ENCODE measurements at regions not wholly inside any gene's neighbourhood (a gene's known extent, or its start where the extent isn't known, plus 50 kb on each side); places are given as distances from the start of the nearest gene placed in this dataset.

GRCh38 chr2:3962719-3963118, 259.3 kb downstream of the DCDC2C start:
- DNase-seq, result no peak

DNA sequence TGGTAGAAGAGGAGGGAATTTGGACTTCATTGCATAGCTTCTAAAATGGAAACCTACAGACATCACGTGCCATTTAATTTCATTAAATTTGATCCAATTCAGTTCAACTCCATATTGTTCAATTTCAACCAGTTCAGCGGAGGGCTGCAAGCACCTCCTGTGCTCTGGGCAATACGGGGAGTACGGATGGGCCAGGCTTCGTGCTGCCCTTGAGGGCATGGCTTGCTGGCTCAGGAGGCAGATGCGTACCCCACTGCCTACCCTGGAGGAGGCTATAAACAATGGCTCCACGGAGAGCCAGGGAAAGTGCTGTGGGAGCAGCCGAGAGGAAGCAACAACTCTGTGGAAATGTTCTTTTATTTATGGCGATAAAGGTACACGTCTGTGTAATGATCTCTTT, 261.8 kb downstream of the DCDC2C start:
- no peak for DNase-seq

DNA sequence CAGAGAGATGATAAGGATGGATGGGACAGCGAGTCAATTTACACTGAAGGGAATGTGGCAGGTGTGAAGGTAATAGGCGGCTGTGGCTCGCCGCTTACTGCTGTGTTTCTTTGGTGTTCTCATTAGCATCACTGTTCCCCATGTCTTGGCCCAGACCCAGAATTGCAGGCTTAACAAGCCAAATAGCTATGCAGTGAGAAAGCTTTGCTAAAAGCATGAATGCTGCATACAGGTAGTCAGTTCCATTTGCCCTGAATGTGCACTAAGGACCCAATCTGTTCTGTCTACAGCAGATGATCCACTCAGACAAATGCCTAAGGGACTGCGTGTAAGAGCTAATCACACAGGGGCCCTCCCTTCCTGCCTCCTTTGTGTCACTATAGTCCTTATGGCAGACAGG, 262.6 kb downstream of the DCDC2C start:
- no peak for DNase-seq

DNA sequence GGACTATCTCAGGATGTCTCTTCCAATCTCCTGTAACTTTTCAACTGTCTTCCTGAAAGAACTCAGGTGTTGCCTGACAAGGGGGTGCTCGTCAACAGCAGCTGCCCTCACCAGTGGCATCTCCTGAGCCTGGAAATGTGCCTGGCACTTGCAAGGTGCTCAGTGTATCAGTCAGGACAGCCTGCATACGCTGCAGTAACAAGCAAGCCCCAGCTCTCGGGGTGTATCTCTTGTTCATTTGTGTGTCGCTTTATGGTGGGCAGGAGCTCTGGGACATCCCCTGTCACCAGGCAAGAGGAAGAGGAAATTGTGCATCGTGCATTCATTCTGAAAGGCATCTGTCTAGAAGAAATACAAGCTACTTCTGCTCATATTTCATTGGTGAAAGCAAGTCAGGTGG, 263.1 kb downstream of the DCDC2C start:
- DNase-seq, result no peak

DNA sequence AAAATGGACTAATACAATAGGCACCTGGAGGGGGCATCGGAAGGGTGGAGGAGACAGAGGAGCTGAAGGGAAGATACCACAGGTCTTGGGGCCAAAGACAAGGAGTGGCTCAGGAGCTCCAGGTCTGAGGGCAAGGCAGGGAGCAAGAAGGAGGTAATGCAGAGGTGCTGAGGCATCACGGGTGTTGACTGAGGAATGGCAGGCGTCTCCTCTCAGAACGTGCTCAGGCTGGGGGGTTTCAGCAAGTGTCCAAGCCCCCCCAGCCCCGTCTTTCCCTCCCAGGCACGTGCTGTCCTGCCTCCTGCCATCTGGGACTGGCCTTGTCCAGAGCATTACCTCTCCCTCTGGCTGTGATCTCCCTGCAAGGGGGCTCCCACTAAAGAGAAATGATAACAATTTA, 265.4 kb downstream of the DCDC2C start:
- DNase-seq, result no peak

DNA sequence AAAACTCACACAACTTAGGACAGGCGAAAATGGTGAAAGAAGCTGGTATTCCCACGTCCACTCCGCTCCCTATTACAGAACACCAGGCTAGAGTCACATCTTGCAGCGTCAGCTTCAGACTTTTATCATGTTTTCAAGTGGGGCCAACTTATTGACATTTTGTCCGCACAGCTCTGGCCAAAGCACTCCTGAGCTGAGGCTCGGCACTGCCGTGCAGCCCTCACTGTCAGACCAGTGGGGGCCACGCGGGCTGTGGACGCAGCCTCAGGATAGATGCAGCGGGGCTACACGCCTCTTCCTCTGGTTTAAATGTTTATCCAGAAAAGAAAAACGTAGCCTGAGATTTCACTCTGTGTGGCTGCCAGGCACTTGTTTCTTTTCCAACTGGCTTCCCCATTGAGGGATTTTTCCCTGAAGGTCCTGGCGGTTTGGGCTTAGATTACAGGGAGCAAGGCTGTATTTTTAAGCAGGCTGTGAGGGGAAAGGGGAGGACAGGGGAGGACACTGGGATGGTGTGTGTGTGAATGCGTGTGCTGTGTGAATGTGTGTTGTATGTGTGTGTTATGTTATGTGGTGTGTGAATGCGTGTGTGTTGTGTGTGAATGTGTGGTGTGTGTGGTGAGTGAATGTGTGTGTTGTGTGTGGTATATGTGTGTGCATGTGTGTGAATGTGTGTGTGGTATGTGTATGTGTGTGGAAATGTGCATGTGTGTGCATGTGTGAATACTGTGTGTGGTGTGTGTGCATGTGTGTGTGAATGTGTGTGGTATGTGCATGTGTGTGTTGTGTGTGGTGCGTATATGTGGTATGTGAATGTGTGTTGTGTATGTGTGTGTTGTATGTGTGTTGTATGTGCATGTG, 267.6 kb downstream of the DCDC2C start:
- no peak for DNase-seq

- no peak for DNase-seq
Measured at GRCh38 chr2:3971652-3972192, 268.3 kb downstream of the DCDC2C start.

GRCh38 chr2:3972377-3972776, 269.0 kb downstream of the DCDC2C start:
- DNase-seq, result no peak

DNA sequence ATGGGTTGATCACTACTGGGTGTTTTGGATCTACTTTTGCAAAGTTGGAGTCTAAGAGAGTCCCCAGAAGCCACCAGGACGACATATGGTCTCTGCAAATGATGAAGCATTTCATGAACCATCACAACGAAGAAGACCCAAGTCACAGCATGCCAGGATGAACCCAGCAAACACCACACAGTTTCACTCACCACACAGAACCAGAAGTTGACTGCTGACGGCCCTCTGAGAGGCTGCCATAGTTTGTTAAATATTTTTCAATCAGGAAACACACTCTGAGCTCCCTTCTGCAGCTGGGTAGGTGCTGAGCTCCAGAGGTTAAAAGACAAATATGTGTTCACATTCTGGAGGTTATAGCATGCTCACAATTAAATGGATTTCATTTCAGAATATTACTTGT, 271.4 kb downstream of the DCDC2C start:
- no peak for DNase-seq

- DNase-seq, result no peak
Measured at GRCh38 chr2:3981446-3981987, 278.1 kb downstream of the DCDC2C start.

DNA sequence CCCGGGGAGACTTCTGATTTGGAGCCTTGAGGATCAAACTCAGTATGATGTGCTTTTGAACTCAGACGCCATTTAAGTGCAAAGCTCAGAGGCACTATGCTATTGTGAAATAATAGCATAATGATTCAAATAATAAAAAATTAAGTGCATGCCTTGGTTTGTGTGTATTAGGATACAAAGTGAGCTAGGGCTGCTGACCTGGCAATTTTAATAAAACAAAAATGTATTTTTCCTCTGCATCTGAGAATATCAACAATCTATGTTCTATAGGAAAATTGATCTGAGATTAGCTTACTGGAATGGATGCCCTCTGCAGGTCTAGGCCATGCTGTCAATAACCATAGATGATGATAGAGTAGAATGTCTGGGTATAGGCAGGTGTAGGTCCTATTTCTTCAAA, 278.8 kb downstream of the DCDC2C start:
- no peak for DNase-seq

DNA sequence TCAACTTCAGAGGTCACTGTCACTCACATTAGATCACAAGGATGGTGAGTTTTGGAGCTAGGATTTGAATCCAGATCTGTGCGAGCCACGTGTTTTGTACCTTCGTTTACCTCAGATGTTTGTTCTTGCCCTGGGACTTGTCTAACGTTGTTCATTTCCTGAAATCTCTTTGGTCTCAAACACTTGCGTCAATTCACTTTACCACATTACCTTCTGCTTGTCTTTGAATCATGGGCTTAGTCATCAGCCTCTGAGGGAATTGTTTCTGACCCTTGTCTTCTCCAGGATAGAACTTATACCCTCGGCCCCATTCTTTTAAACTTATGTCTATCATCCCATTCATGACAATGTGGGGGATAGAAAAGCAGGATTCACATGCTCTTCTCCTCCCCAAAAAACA, 282.7 kb downstream of the DCDC2C start:
- no peak for DNase-seq

GRCh38 chr2:3986530-3987258, 283.3 kb downstream of the DCDC2C start:
- DNase-seq, result no peak

DNA sequence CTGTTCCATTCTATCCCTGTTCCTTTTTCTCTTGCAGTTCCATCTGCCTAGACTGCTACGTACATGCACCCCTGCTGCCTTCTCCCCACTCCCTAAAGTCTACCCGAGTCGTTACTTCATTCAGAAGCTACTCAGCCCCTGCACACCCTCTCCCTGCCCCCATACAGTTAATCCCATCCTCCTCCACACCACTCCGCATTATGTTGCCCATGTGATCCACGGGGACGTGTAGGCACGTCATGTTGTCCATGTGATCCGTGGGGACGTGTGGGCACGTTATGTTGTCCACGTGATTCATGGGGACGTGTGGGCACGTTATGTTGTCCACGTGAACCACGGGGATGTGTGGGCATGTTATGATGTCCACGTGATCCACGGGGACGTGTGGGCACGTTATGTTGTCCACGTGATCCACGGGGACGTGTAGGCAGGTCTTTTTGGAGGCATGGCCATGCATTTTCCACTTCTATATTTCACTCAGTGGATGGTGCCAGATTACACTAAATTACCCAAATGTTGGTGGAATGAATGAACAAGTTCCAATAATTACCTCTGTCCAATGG, 299.5 kb downstream of the DCDC2C start:
- DNase-seq, result no peak

DNA sequence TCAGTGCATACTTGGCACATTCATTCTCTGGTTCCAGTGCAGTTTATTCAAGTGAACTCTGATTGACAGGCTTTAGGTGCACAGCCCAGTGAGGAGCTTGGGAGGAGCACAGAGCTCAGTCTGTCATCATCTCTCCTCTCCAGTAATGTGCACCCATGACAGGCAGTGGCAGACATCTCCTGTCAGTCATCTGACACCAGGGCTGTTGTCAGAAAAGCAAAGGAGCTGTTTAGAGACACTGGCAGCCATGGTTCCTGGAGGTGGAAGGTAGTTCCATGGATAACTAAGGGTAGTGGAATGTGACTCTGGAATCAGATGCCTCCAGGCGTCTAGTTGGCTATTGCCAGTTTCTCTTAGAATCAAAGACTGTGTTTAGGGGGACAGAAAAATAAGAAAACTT, 308.8 kb downstream of the DCDC2C start:
- DNase-seq, result no peak

DNA sequence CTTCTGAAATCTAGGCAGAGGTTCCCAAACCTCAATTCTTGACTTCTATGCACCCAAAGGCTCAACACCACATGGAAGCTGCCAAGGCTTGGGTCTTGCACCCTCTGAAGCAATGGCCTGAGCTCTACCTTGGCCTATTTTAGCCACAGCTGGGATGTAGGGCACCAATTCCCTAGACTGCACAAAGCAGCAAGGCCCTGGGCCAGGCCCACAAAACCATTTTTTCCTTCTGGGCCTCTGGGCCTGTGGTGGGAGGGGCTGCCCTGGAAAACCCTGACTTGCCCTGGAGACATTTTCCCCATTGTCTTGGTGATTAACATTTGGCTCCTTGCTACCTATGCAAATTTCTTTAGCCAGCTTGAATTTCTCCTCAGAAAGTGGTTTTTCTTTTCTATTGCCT, 315.2 kb downstream of the DCDC2C start:
- no peak for DNase-seq

DNA sequence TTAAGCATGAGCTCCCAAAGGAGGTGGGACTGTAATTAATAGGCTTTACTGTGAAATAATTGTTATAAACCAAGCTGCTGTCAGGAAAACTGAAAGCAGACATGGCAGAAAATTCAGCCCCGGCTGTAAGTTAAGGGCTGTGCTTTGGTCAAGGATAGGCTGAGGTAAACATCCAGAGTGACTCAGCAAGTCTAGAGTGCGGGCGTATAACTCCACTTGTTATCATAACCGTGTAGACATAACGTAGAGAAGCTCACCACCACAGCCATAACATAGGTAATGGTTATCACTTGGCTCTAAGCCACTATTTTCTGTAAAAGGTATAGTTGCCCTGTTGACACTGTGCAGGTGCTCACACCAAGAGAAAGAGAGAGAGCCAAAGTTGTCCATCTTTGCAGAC, 316.8 kb downstream of the DCDC2C start:
- DNase-seq, result no peak

GRCh38 chr2:4020649-4021048, 317.3 kb downstream of the DCDC2C start:
- DNase-seq, result no peak

GRCh38 chr2:4024605-4025004, 321.2 kb downstream of the DCDC2C start:
- no peak for DNase-seq

- no peak for DNase-seq
Measured at GRCh38 chr2:4029081-4029480, 325.7 kb downstream of the DCDC2C start.

- DNase-seq, result no peak
Measured at GRCh38 chr2:4039896-4040295, 336.5 kb downstream of the DCDC2C start.

GRCh38 chr2:4047961-4048891, 344.9 kb downstream of the DCDC2C start:
- DNase-seq, result no peak
